ENCODE measurements at regions not wholly inside any gene's neighbourhood (a gene's known extent, or its start where the extent isn't known, plus 50 kb on each side); places are given as distances from the start of the nearest gene placed in this dataset.

DNA sequence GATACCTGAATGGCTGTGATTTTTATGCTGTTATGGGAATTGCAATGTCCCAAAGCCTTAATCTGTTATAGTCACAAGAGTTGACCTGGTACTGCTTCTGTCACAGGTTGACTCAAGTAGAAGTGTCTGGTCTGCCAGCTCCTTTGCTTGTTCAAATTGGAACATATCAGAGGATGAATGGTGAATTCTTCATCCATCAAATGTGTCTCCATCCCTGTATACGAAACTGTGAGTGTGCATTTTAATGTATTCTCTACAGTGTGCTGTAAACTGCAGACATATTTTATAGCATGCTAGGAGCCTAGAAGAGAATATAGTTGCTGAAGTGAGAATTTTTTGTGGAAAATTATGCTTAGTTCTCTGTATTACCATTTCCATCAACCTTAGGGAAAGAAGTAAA is 608.4 kb downstream of the AMY1C start:
- Histone ChIP-seq H4K91ac (ENCODE audit: insufficient read length, low read depth, low read length) (no peak overlapping the region), H2AFZ (ENCODE audit: low read length) (no peak overlapping the region), H2BK20ac (ENCODE audit: low read depth, low read length, poor library complexity, severe bottlenecking) (no peak overlapping the region), H4K20me1 (ENCODE audit: control insufficient read depth, insufficient read depth, insufficient read length) (no peaks in the 10 kb centered on the region), H3K56ac (ENCODE audit: insufficient read length, low read depth, low read length) (no peak overlapping the region), H3K18ac (ENCODE audit: insufficient read length, low read depth, low read length) (no peak overlapping the region), H3K14ac (ENCODE audit: insufficient read depth, low read length) (no peak overlapping the region), H3K9me3 (ENCODE audit: control insufficient read depth, low read depth, low read length) (no peaks in the 10 kb centered on the region), H3K4me1 (ENCODE audit: insufficient read depth, low read length) (no peaks in the 10 kb centered on the region), H3T11ph (ENCODE audit: low read length) (no peak overlapping the region), H3K79me2 (ENCODE audit: insufficient read depth, low read length) (no peaks in the 10 kb centered on the region), H3K9ac (ENCODE audit: extremely low read depth, insufficient read length, low read length) (no peak overlapping the region), H3K27ac (ENCODE audit: insufficient read length, low read depth, low read length) (no peak overlapping the region), H2AK5ac (ENCODE audit: insufficient read length, low read length) (no peak overlapping the region), H3K4ac (ENCODE audit: low read depth, low read length) (no peak overlapping the region), H4K8ac (replicated peaks; ENCODE audit: insufficient read length, low read depth, low read length) (no peak overlapping the region), H3K27me3 (ENCODE audit: insufficient read depth, low read length) (no peaks in the 10 kb centered on the region), H2BK120ac (ENCODE audit: low read depth, low read length, poor library complexity, severe bottlenecking) (no peak overlapping the region), H2BK5ac (ENCODE audit: insufficient read length, low read length) (no peak overlapping the region), H2BK15ac (ENCODE audit: low read depth, low read length) (no peak overlapping the region), H3K79me1 (ENCODE audit: insufficient read depth, low read depth, low read length, poor library complexity, severe bottlenecking) (no peaks in the 10 kb centered on the region), H4K5ac (ENCODE audit: insufficient read length, low read depth, low read length) (no peak overlapping the region), H2BK12ac (ENCODE audit: insufficient read length, low read depth, low read length) (no peak overlapping the region), H3K4me2 (ENCODE audit: insufficient read depth, insufficient read length, low read length) (no peak overlapping the region), H3K23ac (ENCODE audit: insufficient read length, low read depth, low read length) (no peak overlapping the region), H3K23me2 (ENCODE audit: insufficient read length, low read depth, low read length, poor library complexity, severe bottlenecking) (no peaks in the 10 kb centered on the region)
- DNase-seq = no peak
- TF ChIP-seq, protein P1, sequence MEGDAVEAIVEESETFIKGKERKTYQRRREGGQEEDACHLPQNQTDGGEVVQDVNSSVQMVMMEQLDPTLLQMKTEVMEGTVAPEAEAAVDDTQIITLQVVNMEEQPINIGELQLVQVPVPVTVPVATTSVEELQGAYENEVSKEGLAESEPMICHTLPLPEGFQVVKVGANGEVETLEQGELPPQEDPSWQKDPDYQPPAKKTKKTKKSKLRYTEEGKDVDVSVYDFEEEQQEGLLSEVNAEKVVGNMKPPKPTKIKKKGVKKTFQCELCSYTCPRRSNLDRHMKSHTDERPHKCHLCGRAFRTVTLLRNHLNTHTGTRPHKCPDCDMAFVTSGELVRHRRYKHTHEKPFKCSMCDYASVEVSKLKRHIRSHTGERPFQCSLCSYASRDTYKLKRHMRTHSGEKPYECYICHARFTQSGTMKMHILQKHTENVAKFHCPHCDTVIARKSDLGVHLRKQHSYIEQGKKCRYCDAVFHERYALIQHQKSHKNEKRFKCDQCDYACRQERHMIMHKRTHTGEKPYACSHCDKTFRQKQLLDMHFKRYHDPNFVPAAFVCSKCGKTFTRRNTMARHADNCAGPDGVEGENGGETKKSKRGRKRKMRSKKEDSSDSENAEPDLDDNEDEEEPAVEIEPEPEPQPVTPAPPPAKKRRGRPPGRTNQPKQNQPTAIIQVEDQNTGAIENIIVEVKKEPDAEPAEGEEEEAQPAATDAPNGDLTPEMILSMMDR (conservative IDR thresholded peaks at IDR 0.05) = no peak
- no peaks in the 10 kb centered on the region for H3K36me3 Mint-ChIP-seq (ENCODE audit: insufficient read depth in 1 of 3, low read depth in 3 of 3)
- no peak overlapping the region for H3K27ac Mint-ChIP-seq
- no peak overlapping the region for H3K4me3 Mint-ChIP-seq
- peaks cover 0 to 2% of the 10 kb centered on the region in 2 experiments; a peak in 1 of 4 replicates for H3K4me1 Mint-ChIP-seq
- WGBS (ENCODE audit: extremely low coverage, insufficient read length, low lambda C conversion rate) = no CpG with 5 or more reads among the region's 1 CpG
- no peaks in the 10 kb centered on the region for H3K27me3 Mint-ChIP-seq (ENCODE audit: low read depth)
- peaks cover 0 to 17% of the 10 kb centered on the region in 2 experiments; a peak in 1 of 5 replicates for H3K9me3 Mint-ChIP-seq

Measured in H9 (cell line).